Adrenal gland (tissue), 9 donors: ENCODE measurements at regions not wholly inside any gene's neighbourhood (a gene's known extent, or its start where the extent isn't known, plus 50 kb on each side); places are given as distances from the start of the nearest gene placed in this dataset.

Source experiments
- DNase-seq, 7 donors: peaks; one replicate each; pipeline ENCODE4 v3.0.0-alpha.2; 2019 to 2020
- H3K27ac ChIP-seq, 5 donors: fragments of 200-600 bp; sonication (generic) in 4 of 5; 1 replicate in 3 of 5; 2 replicates in 2 of 5; pipeline versions ENCODE4 v1.5.1 to v1.8.0; 2016 to 2020; ENCODE audit warnings: mild to moderate bottlenecking in 1 of 5
- H3K27me3 ChIP-seq: fragments of 200-600 bp; 2 replicates; pipeline ENCODE4 v1.8.0; 2021
- H3K36me3 ChIP-seq, 2 donors: fragments of 200-600 bp; replicated peaks in 1 of 2; 1 replicate in 1 of 2; 2 replicates in 1 of 2; pipeline versions ENCODE4 v1.5.1 to v1.8.0; 2018 to 2022
- H3K4me1 ChIP-seq, 2 donors: fragments of 200-600 bp; replicated peaks in 1 of 2; 1 replicate in 1 of 2; 2 replicates in 1 of 2; pipeline versions ENCODE4 v1.5.1 to v1.8.0; 2018 to 2021
- H3K4me3 ChIP-seq, 4 donors: fragments of 200-600 bp; sonication (generic) in 3 of 4; one replicate each; pipeline ENCODE4 v1.5.1; 2016 to 2018
- H3K9me3 ChIP-seq, 3 donors: fragments of 200-600 bp; sonication (generic) in 1 of 3; replicated peaks in 1 of 3; 1 replicate in 2 of 3; 2 replicates in 1 of 3; pipeline versions ENCODE4 v1.5.1 to v1.8.0; 2016 to 2021
- CTCF ChIP-seq, 6 experiments: fragments of 450-650 bp in 4 of 6; fragments of 200-600 bp in 2 of 6; sonication (generic) in 1 of 6; IDR thresholded peaks; 1 replicate in 5 of 6; 2 replicates in 1 of 6; pipeline versions ENCODE4 v1.5.1 to v1.8.0; 2016 to 2021; ENCODE audit warnings: antibody characterized with exemption in 6 of 6, mild to moderate bottlenecking in 2 of 6, moderate library complexity in 1 of 6
- POLR2A ChIP-seq, 2 donors: fragments of 450-650 bp; IDR thresholded peaks; one replicate each; pipeline ENCODE4 v1.6.1; 2017; ENCODE audit warnings: antibody characterized with exemption in 2 of 2, mild to moderate bottlenecking in 2 of 2, moderate library complexity in 1 of 2
- WGBS, 4 donors: extraction: QIAGEN DNeasy Blood & Tissue Kit in 2 of 4; methylation state at CpG; one replicate each; pipeline versions ENCODE4 v1.1.5 to v1.1.7; 2013 to 2017; 5-methylcytosine and 5-hydroxymethylcytosine counted together
- intact Hi-C, 2 donors: fragments of 100-400 bp; cut with DNase I; formaldehyde crosslinking; loops; one replicate each; pipeline versions ENCODE4 v1.14.1 to v1.15.0; 2022 to 2023
- donor health status: healthy with polysubstance abuse.
- donor health status: Bipolar disorder and iron deficiency.
- donor health status: DM: yes; HTN: yes; CAD: no.
- donor health status: DM: no; HTN: no; CAD: no.
- donor health status: DM: no; HTN: no; CAD: no.

- H3K27me3 ChIP-seq, result no peaks in the 10 kb centered on the region
- no peak for DNase-seq
- no peak overlapping the region for H3K4me3 ChIP-seq
- H3K4me1 ChIP-seq, result no peaks in the 10 kb centered on the region
- TF ChIP-seq CTCF (IDR thresholded peaks at IDR 0.05) (no peak), POLR2A (IDR thresholded peaks at IDR 0.05) (no peak)
- WGBS, 4 donors, result 75 to 86% (median 83%) methylated on average over 4 of the region's 4 CpGs
- H3K9me3 ChIP-seq, result no peaks in the 10 kb centered on the region
- H3K27ac ChIP-seq, result no peak overlapping the region
- no peaks in the 10 kb centered on the region for H3K36me3 ChIP-seq
- intact Hi-C loops, result no loop called here
Observed at GRCh38 chr3:23000371-23000770, 202.8 kb upstream of the UBE2E2 start.

GRCh38 chr3:23002151-23002550 lies 201.0 kb upstream of the UBE2E2 start:
- H3K27me3 ChIP-seq, result no peaks in the 10 kb centered on the region
- 59 to 69% (median 63%) methylated on average over 1 of the region's 1 CpG for WGBS, 4 donors
- no peak overlapping the region for H3K4me3 ChIP-seq
- H3K36me3 ChIP-seq, result no peaks in the 10 kb centered on the region
- TF ChIP-seq POLR2A (IDR thresholded peaks at IDR 0.05), result no peak
- no peak for TF ChIP-seq CTCF (IDR thresholded peaks at IDR 0.05)
- no peak for DNase-seq
- intact Hi-C loops, result no loop called here
- no peaks in the 10 kb centered on the region for H3K9me3 ChIP-seq
- H3K27ac ChIP-seq, result no peak overlapping the region
- H3K4me1 ChIP-seq, result no peaks in the 10 kb centered on the region

- DNase-seq, result peak in 1 of 7 donors; percentile 22
- TF ChIP-seq CTCF (IDR thresholded peaks at IDR 0.05) (no peak), POLR2A (IDR thresholded peaks at IDR 0.05) (no peak)
- no peaks in the 10 kb centered on the region for H3K27me3 ChIP-seq
- 72 to 82% (median 73%) methylated on average over 15 of the region's 15 CpGs for WGBS, 4 donors
- no peaks in the 10 kb centered on the region for H3K4me1 ChIP-seq
- no peaks in the 10 kb centered on the region for H3K36me3 ChIP-seq
- intact Hi-C loops, result no loop called here
- H3K27ac ChIP-seq, result no peak overlapping the region
- no peaks in the 10 kb centered on the region for H3K9me3 ChIP-seq
- H3K4me3 ChIP-seq, result no peak overlapping the region
Observed at GRCh38 chr3:23002836-23003732, 200.0 kb upstream of the UBE2E2 start.

- DNase-seq, result no peak
- 88 to 98% (median 92%) methylated on average over 4 of the region's 4 CpGs for WGBS, 4 donors
- intact Hi-C loops, result no loop called here
- TF ChIP-seq POLR2A (IDR thresholded peaks at IDR 0.05) (no peak), CTCF (IDR thresholded peaks at IDR 0.05) (no peak)
- no peak overlapping the region for H3K27ac ChIP-seq
- no peaks in the 10 kb centered on the region for H3K4me1 ChIP-seq
- no peak overlapping the region for H3K4me3 ChIP-seq
- H3K27me3 ChIP-seq, result no peaks in the 10 kb centered on the region
- no peaks in the 10 kb centered on the region for H3K36me3 ChIP-seq
- no peaks in the 10 kb centered on the region for H3K9me3 ChIP-seq
Observed at GRCh38 chr3:23003733-23004046, 199.4 kb upstream of the UBE2E2 start.
